ENCODE measurements at regions not wholly inside any gene's neighbourhood (a gene's known extent, or its start where the extent isn't known, plus 50 kb on each side); places are given as distances from the start of the nearest gene placed in this dataset.

DNA sequence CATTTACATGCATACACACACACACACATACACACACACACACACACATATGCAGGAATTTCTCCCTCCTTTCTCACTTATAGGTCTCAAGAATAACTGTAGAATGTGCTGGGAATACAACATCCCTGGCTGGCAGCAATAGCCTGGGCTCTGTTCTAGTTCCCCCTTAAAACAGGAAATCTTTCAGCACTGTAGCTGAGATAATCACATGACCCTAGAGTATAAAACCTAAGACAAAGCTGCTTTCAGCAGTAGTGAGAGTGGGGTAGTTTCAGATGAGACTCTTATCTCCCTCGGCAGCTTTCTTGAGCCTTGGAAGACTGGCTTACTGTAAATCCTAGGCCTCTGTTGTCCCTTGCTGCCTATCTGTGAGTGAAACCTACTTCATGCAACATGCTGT is 137.4 kb upstream of the AKR1E2 start:
- DNase-seq (ENCODE audit: low spot score), result no peak

DNA sequence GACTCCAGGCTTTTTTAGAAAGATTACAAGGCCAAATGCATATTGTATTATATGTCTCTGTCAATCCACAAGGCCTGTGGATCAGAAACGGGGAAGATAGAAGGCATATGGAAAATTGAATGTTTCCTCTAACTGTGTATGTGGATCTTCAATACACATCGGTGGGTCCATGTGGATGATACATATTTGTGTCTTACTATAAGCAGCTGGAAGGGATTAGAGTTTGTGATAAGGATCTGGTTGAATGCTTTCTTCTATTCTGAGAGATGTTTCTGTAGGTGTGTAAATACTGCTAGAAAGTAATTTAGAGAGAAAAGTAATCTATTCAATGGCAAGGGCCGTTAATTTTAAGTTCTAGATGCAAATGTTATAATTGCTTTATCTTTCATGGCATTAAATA is 137.8 kb upstream of the AKR1E2 start:
- DNase-seq (ENCODE audit: low spot score), result no peak

DNA sequence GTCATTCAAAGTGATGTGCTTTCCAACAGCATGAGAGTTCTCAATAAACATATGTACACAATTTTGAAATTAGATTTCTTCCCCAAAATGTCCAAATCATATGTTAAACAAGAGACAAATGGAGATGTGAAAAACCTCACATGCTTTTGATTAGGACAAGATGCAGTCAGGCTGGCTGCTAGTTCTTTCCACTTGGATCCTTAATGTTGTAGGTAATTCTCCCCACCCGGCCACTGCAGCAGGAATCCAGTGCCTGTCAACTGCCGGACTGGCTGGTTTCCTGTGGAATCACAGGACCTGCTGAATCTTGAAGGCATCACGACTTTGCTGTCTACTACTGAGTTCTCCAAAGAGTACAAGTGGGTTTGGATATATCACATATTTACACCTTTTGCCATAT is 138.6 kb upstream of the AKR1E2 start:
- no peak for DNase-seq (ENCODE audit: low spot score)

- no peak for DNase-seq (ENCODE audit: low spot score)
Observed at GRCh38 chr10:4686644-4686996, 139.4 kb upstream of the AKR1E2 start.

DNA sequence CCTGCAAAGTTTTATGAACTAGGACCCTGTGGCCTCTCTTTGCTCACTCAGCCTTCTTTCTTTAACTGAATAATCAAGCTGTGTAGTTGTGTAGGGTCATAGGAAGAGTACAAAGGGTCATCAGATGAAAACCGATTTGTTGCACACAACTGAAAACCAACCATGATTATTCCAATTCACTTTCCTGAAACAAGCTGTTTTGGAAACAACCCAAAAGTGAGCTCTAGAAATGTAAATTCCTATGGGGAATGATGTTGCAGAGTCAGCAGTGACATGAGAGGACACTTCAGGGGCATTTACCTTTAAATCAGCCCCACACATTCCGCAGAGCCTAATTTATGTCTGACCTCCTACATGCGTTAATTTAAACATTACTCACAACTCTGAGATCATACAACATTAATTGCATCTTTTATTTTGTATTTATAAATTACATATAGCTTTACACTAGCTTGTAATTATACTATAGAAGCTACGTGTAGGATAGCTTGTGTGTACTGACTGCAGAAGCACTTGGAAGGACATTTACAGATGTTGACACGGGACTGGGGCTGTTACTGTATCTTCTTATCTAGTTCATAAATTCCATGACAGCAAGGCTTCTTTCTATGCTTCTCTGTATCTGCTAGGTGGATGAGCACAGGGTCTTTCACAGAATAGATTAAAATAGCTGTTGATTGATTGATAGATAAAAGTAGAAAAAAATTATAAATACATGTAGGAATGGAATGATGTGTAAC is 139.9 kb upstream of the AKR1E2 start:
- DNase-seq (ENCODE audit: low spot score), result no peak

DNA sequence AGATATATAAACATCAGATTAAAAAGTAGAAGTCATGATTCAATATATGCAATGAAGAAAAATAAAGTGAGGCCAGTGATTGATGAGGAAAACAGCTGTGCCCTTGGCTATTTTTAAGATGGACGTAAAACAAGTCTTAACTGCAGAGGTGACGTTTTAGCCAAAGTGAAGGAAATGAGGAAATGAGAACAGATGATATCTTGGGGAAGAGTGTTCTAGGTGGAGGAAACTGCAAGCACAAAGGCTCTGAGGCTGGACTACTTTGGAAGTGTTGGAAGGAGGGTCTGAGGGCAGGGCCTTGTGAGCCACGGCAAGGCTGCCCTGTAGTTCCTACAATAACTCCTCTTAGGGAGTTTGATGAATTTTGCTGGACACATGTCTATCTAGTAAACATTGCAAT is 140.5 kb upstream of the AKR1E2 start:
- no peak for DNase-seq (ENCODE audit: low spot score)

DNA sequence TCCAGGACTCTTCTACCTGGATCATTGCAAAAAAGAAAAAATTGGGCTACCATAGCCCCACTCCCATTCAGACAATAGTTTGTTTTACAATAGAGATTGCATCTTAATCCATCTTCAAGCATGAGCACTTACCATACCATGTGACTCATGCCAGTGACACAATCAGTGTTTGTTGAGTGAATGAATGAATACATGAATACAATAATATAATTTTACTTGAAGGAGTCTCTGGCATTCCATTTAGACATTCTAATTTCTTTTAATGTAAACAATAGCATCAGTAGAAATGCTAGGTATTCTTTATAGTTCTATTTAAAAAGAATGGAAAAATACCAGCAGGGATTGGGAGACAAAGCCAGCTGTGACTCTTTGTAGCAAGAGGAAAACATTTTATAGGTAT is 141.6 kb upstream of the AKR1E2 start:
- DNase-seq (ENCODE audit: low spot score), result no peak

- DNase-seq (ENCODE audit: low spot score), result no peak
Observed at GRCh38 chr10:4683838-4684237, 142.2 kb upstream of the AKR1E2 start.

GRCh38 chr10:4683137-4683536 is 142.9 kb upstream of the AKR1E2 start:
- no peak for DNase-seq (ENCODE audit: low spot score)

- DNase-seq (ENCODE audit: low spot score), result no peak
Observed at GRCh38 chr10:4678951-4679671, 146.9 kb upstream of the AKR1E2 start.

- no peak for DNase-seq (ENCODE audit: low spot score)
Observed at GRCh38 chr10:4678023-4678950, 147.7 kb upstream of the AKR1E2 start.

GRCh38 chr10:4677296-4678021 is 148.5 kb upstream of the AKR1E2 start:
- DNase-seq (ENCODE audit: low spot score), result no peak

GRCh38 chr10:4676566-4676965 is 149.4 kb upstream of the AKR1E2 start:
- no peak for DNase-seq (ENCODE audit: low spot score)

- no peak for DNase-seq (ENCODE audit: low spot score)
Observed at GRCh38 chr10:4675808-4676207, 150.2 kb upstream of the AKR1E2 start.

- no peak for DNase-seq (ENCODE audit: low spot score)
Observed at GRCh38 chr10:4673279-4674040, 152.5 kb upstream of the AKR1E2 start.

- DNase-seq (ENCODE audit: low spot score), result no peak
Observed at GRCh38 chr10:4672201-4672600, 153.8 kb upstream of the AKR1E2 start.

- DNase-seq (ENCODE audit: low spot score), result no peak
Observed at GRCh38 chr10:4671451-4672145, 154.4 kb upstream of the AKR1E2 start.

- no peak for DNase-seq (ENCODE audit: low spot score)
Observed at GRCh38 chr10:4670737-4671136, 155.3 kb upstream of the AKR1E2 start.

DNA sequence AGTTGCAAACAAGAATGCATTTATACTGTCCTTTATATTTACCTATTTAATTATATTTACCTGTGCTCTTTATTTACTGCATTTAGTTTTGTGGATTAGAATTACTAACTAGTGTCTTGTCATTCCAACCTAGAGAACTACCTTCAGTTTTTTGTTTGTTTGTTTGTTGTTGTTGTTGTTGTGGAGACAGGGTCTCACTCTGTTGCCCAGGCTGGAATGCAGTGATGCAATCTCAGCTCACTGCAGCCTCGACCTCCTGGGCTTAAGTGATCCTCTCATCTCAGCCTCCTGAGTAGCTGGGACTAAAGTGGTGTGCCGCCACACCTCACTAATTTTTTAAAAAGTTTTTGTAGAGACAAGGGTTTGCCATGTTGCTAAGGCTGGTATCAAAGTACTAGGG is 156.4 kb upstream of the AKR1E2 start:
- DNase-seq (ENCODE audit: low spot score), result no peak

- no peak for DNase-seq (ENCODE audit: low spot score)
Observed at GRCh38 chr10:4663162-4663992, 162.6 kb upstream of the AKR1E2 start.

All from CD4-positive, alpha-beta T cell treated with Interleukin-6 at 100 ng/mL for 8 hours (primary cell).